ENCODE measurements at regions not wholly inside any gene's neighbourhood (a gene's known extent, or its start where the extent isn't known, plus 50 kb on each side); places are given as distances from the start of the nearest gene placed in this dataset.
"Not testable (repeated sequence)": the region's sequence is repeated elsewhere in the genome, so short reads cannot be mapped to it uniquely, and the experiment has no call there.

DNA sequence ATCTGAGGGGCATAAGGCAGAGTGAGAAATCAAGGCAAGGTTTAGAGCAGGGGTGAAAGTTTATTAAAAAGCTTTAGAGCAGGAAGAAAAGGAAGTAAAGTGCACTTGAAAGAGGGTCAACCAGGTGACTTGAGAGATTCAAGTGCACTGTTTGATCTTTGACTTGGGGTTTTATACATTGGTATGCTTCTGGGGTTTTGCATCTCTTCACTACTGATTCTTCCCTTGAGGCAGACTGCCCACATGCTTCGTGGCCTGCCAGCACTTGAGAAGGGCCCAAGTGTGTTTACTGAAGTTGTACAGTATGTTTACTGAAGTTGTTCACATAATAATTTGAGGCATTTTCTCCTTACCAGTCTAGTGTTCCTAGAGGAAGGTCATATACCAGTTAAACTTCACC is 367.0 kb upstream of the UBE2E2 start:
- DNase-seq (ENCODE audit: low spot score), result no peak
- no peak overlapping the region for H3K27ac ChIP-seq
- TF ChIP-seq, protein P1, sequence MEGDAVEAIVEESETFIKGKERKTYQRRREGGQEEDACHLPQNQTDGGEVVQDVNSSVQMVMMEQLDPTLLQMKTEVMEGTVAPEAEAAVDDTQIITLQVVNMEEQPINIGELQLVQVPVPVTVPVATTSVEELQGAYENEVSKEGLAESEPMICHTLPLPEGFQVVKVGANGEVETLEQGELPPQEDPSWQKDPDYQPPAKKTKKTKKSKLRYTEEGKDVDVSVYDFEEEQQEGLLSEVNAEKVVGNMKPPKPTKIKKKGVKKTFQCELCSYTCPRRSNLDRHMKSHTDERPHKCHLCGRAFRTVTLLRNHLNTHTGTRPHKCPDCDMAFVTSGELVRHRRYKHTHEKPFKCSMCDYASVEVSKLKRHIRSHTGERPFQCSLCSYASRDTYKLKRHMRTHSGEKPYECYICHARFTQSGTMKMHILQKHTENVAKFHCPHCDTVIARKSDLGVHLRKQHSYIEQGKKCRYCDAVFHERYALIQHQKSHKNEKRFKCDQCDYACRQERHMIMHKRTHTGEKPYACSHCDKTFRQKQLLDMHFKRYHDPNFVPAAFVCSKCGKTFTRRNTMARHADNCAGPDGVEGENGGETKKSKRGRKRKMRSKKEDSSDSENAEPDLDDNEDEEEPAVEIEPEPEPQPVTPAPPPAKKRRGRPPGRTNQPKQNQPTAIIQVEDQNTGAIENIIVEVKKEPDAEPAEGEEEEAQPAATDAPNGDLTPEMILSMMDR (IDR thresholded peaks at IDR 0.05), result no peak

DNA sequence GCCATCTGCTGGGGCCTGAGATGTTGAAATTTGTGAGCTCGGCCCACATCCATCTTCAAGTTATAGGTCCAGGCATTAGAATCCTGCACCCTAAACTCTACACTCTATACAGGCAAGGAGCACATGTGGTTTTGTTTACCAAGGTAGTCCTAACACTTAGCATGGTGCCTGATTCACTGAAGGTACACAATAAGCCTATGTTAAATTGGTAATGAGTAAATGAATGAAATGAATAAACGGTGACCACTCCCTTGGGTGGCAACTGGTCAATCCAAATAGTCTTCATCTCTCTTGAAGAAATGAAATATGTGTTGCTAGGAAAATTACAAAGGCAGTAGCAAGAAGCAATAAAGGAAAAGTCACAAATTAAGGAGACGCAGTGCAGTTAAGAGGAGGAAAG is 359.3 kb upstream of the UBE2E2 start:
- DNase-seq (ENCODE audit: low spot score), result no peak
- TF ChIP-seq, protein P1 (IDR thresholded peaks at IDR 0.05), result no peak
- H3K4me3 ChIP-seq, result no peak overlapping the region
- no peak overlapping the region for H3K27ac ChIP-seq

More for the DNA sequence above, 367.0 kb upstream of the UBE2E2 start:
- no peak overlapping the region for H3K4me3 ChIP-seq

DNA sequence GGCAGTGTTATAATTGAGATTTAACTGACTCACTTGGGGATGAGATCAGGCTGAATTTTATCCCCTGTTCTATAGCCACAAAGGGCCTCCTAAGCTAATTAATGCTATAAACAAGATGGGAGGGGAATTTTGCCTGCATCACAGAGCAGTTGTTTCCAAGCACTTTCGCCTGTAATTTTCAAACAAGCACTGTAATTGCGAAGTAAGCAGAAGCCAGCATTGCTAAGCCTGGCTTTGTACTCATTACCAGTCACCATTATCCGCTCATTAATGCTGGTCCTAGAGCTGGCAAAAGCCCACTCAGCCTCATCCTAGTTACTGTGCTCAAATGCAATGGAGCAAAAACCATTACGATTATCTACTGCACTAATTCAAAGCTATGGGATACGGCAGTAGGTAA is 356.6 kb upstream of the UBE2E2 start:
- TF ChIP-seq, protein P1 (IDR thresholded peaks at IDR 0.05), result no peak
- no peak overlapping the region for H3K4me3 ChIP-seq
- no peak for DNase-seq (ENCODE audit: low spot score)
- H3K27ac ChIP-seq, result no peak overlapping the region

DNA sequence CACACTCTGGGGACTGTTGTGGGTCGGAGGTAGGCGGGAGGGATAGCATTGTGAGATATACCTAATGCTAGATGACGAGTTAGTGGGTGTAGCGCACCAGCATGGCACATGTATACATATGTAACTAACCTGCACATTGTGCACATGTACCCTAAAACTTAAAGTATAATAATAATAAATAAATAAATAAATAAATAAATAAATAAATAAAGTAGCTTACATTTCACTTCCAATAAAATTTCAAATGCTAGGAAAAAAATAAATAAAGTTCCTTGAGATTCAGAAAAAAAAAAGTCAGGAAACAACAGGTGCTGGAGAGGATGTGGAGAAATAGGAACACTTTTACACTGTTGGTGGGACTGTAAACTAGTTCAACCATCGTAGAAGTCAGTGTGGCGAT is 353.5 kb upstream of the UBE2E2 start:
- not testable (repeated sequence) for H3K27ac ChIP-seq; DNase-seq (ENCODE audit: low spot score); H3K4me3 ChIP-seq

DNA sequence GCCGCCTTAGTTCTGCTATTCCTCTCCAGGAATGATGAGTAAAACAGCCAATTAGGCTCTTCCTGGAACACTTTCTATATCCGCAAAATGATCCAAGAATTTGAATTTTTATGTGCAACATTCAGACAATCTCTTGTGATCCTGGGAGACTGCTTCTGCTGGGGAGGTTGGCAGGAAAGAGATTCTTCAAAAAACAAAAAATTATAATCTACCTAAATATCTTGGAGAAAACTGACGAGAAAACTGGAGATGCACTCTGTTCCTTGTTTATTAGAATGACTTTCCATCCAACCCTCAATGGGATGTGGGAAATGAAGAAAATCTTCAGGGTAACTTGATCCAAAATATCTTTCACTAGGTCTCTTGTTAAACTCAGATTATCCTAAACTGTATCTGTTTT is 346.3 kb upstream of the UBE2E2 start:
- Histone ChIP-seq H3K27ac (no peak overlapping the region), H3K4me3 (no peak overlapping the region)
- TF ChIP-seq, protein P1 (IDR thresholded peaks at IDR 0.05), result no peak
- DNase-seq (ENCODE audit: low spot score), result no peak

DNA sequence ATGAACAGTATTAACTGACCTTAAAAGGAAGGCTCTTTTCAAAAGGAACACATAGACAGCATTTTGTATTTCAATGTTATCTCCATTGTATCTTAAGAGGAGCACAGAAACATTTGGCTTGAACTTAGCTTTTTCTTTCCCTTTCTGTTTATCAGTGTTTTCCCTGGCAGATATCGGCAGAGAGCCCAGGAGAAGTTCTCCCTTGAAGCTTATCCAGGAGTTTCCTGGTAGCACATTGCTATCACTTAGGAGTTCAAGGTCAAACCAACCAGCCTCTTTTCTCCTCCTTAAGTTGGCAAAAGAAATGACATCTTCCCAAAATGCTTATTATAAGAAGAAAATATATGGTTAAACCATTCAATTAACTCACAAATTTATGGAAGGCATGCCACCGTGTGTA is 344.6 kb upstream of the UBE2E2 start:
- Histone ChIP-seq H3K27ac (no peak overlapping the region), H3K4me3 (no peak overlapping the region)
- DNase-seq (ENCODE audit: low spot score), result no peak
- TF ChIP-seq, protein P1 (IDR thresholded peaks at IDR 0.05), result no peak

DNA sequence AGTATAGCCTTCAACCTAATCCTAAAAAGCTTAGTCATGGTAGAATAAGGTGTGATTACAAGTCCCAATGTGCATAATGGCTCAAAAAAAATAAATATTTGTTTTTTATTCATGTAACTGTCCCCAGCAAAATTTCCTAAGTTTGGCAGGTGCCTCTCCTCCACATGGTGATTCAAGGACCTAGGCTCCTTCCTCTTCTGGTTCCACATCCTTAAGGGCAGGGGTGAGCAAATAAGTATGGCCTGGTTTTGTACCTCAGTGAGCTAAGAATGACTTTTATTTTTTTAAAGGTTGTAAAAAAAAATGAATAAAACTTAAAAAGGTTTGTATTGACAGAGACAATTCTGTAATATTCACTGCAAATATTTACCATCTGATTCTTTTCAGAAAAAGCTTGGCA is 343.5 kb upstream of the UBE2E2 start:
- TF ChIP-seq, protein P1 (IDR thresholded peaks at IDR 0.05), result no peak
- no peak overlapping the region for H3K4me3 ChIP-seq
- no peak for DNase-seq (ENCODE audit: low spot score)
- H3K27ac ChIP-seq, result no peak overlapping the region

DNA sequence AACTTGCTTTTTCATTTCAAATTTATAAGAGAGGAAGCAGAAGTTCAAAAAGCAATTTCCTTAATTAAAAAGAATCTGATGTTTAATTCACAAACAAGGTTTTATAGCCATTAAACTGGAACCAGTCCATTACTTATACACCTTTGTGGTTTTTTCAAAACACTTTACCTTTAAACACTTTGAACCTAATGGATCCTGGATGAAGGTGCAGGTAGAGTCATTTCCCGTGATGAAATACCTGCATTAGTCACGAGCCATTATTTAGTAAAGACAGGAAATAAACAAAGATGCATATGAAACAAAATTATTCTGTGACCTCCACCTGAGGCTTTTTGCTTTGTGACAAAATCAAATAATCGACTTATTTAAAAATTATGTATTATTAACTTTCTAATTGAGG is 341.7 kb upstream of the UBE2E2 start:
- TF ChIP-seq, protein P1 (IDR thresholded peaks at IDR 0.05), result no peak
- H3K4me3 ChIP-seq, result no peak overlapping the region
- no peak overlapping the region for H3K27ac ChIP-seq
- DNase-seq (ENCODE audit: low spot score), result no peak
